ENCODE measurements at regions not wholly inside any gene's neighbourhood (a gene's known extent, or its start where the extent isn't known, plus 50 kb on each side); places are given as distances from the start of the nearest gene placed in this dataset.

- H3K4me3 ChIP-seq: no peak overlapping the region
- no peaks in the 10 kb centered on the region for H3K36me3 ChIP-seq
- H3K9me3 ChIP-seq: peaks cover 0 to 29% of the 10 kb centered on the region in 2 donors
These were observed 221.0 kb upstream of the MTPN start for GRCh38 chr7:136198168-136198567.

GRCh38 chr7:136194878-136195277 lies 217.7 kb upstream of the MTPN start:
- no peak for TF ChIP-seq CTCF (IDR thresholded peaks at IDR 0.05)
- Histone ChIP-seq H3K4me3 (no peak overlapping the region), H3K9me3 (peaks cover 0 to 29% of the 10 kb centered on the region in 2 donors), H3K27ac (no peak overlapping the region), H3K27me3 (no peaks in the 10 kb centered on the region), H3K36me3 (no peaks in the 10 kb centered on the region), H3K4me1 (no peaks in the 10 kb centered on the region)
- DNase-seq (ENCODE audit: low spot score): no peak

More at GRCh38 chr7:136198168-136198567, 221.0 kb upstream of the MTPN start:
- no peaks in the 10 kb centered on the region for H3K4me1 ChIP-seq
- H3K27me3 ChIP-seq: no peaks in the 10 kb centered on the region
- H3K27ac ChIP-seq: no peak overlapping the region
- TF ChIP-seq CTCF (IDR thresholded peaks at IDR 0.05): no peak
- no peak for DNase-seq (ENCODE audit: low spot score)

GRCh38 chr7:136193940-136194339 lies 216.8 kb upstream of the MTPN start:
- no peaks in the 10 kb centered on the region for H3K4me1 ChIP-seq
- no peaks in the 10 kb centered on the region for H3K36me3 ChIP-seq
- H3K27me3 ChIP-seq: no peaks in the 10 kb centered on the region
- no peak overlapping the region for H3K4me3 ChIP-seq
- H3K9me3 ChIP-seq: peaks cover 0 to 29% of the 10 kb centered on the region in 2 donors
- TF ChIP-seq CTCF (IDR thresholded peaks at IDR 0.05): no peak
- no peak for DNase-seq (ENCODE audit: low spot score)
- no peak overlapping the region for H3K27ac ChIP-seq

GRCh38 chr7:136189506-136189998 lies 212.4 kb upstream of the MTPN start:
- TF ChIP-seq CTCF (IDR thresholded peaks at IDR 0.05): no peak
- H3K9me3 ChIP-seq: no peaks in the 10 kb centered on the region
- no peaks in the 10 kb centered on the region for H3K27me3 ChIP-seq
- H3K27ac ChIP-seq: no peak overlapping the region
- H3K4me3 ChIP-seq: no peak overlapping the region
- DNase-seq (ENCODE audit: low spot score): no peak
- no peaks in the 10 kb centered on the region for H3K4me1 ChIP-seq
- H3K36me3 ChIP-seq: no peaks in the 10 kb centered on the region

GRCh38 chr7:136186281-136186680 lies 209.1 kb upstream of the MTPN start:
- H3K36me3 ChIP-seq: no peaks in the 10 kb centered on the region
- TF ChIP-seq CTCF (IDR thresholded peaks at IDR 0.05): no peak
- no peaks in the 10 kb centered on the region for H3K27me3 ChIP-seq
- H3K4me3 ChIP-seq: no peak overlapping the region
- H3K27ac ChIP-seq: no peak overlapping the region
- no peaks in the 10 kb centered on the region for H3K9me3 ChIP-seq
- no peaks in the 10 kb centered on the region for H3K4me1 ChIP-seq
- DNase-seq (ENCODE audit: low spot score): no peak

GRCh38 chr7:136184719-136185118 lies 207.6 kb upstream of the MTPN start:
- DNase-seq (ENCODE audit: low spot score): no peak
- H3K9me3 ChIP-seq: no peaks in the 10 kb centered on the region
- no peaks in the 10 kb centered on the region for H3K27me3 ChIP-seq
- no peaks in the 10 kb centered on the region for H3K36me3 ChIP-seq
- no peak for TF ChIP-seq CTCF (IDR thresholded peaks at IDR 0.05)
- H3K27ac ChIP-seq: no peak overlapping the region
- no peaks in the 10 kb centered on the region for H3K4me1 ChIP-seq
- no peak overlapping the region for H3K4me3 ChIP-seq
